ENCODE measurements at regions not wholly inside any gene's neighbourhood (a gene's known extent, or its start where the extent isn't known, plus 50 kb on each side); places are given as distances from the start of the nearest gene placed in this dataset.

GRCh38 chr11:109173504-109173903 is 248.5 kb upstream of the C11orf87 start:
- no peak for DNase-seq

GRCh38 chr11:109184376-109184775 is 237.6 kb upstream of the C11orf87 start:
- DNase-seq = no peak

GRCh38 chr11:109192864-109193263 is 229.1 kb upstream of the C11orf87 start:
- no peak for DNase-seq

GRCh38 chr11:109193880-109194279 is 228.1 kb upstream of the C11orf87 start:
- DNase-seq = no peak

- DNase-seq = no peak
Observed at GRCh38 chr11:109196016-109196415, 226.0 kb upstream of the C11orf87 start.

GRCh38 chr11:109197656-109198055 is 224.3 kb upstream of the C11orf87 start:
- DNase-seq = no peak

- DNase-seq = no peak
Observed at GRCh38 chr11:109203176-109203575, 218.8 kb upstream of the C11orf87 start.

GRCh38 chr11:109205312-109205711 is 216.7 kb upstream of the C11orf87 start:
- no peak for DNase-seq

GRCh38 chr11:109208121-109208520 is 213.9 kb upstream of the C11orf87 start:
- DNase-seq = no peak

GRCh38 chr11:109209572-109209971 is 212.4 kb upstream of the C11orf87 start:
- DNase-seq = no peak

- DNase-seq = no peak
Observed at GRCh38 chr11:109221190-109221589, 200.8 kb upstream of the C11orf87 start.

GRCh38 chr11:109222761-109223160 is 199.2 kb upstream of the C11orf87 start:
- no peak for DNase-seq

GRCh38 chr11:109223451-109223850 is 198.5 kb upstream of the C11orf87 start:
- no peak for DNase-seq

GRCh38 chr11:109229682-109230081 is 192.3 kb upstream of the C11orf87 start:
- DNase-seq = no peak

GRCh38 chr11:109236188-109236587 is 185.8 kb upstream of the C11orf87 start:
- DNase-seq = no peak

- DNase-seq = no peak
Observed at GRCh38 chr11:109236696-109237095, 185.3 kb upstream of the C11orf87 start.

- DNase-seq = no peak
Observed at GRCh38 chr11:109237636-109238035, 184.4 kb upstream of the C11orf87 start.

GRCh38 chr11:109241988-109242536 is 179.9 kb upstream of the C11orf87 start:
- no peak for DNase-seq

- DNase-seq = no peak
Observed at GRCh38 chr11:109247071-109247470, 174.9 kb upstream of the C11orf87 start.

GRCh38 chr11:109249597-109249996 is 172.4 kb upstream of the C11orf87 start:
- DNase-seq = no peak

- no peak for DNase-seq
Observed at GRCh38 chr11:109251230-109251629, 170.8 kb upstream of the C11orf87 start.

- DNase-seq = no peak
Observed at GRCh38 chr11:109264128-109264527, 157.9 kb upstream of the C11orf87 start.

GRCh38 chr11:109267293-109268095 is 154.5 kb upstream of the C11orf87 start:
- peak; percentile 23 for DNase-seq

GRCh38 chr11:109275931-109276330 is 146.1 kb upstream of the C11orf87 start:
- no peak for DNase-seq

- DNase-seq = no peak
Observed at GRCh38 chr11:109285465-109285864, 136.5 kb upstream of the C11orf87 start.
